Upper lobe of right lung (tissue), 1 donor: ENCODE measurements at regions not wholly inside any gene's neighbourhood (a gene's known extent, or its start where the extent isn't known, plus 50 kb on each side); places are given as distances from the start of the nearest gene placed in this dataset.

Experiments
- ATAC-seq: fragments of 200-7000 bp; cut with Tn5 transposase; one replicate; pipeline ENCODE4 v1.9.1; 2020; ENCODE audit warnings: mild to moderate bottlenecking, moderate library complexity
- DNase-seq: peaks from one replicate; pipeline ENCODE4 v3.0.0-alpha.2; 2020
- H3K27ac ChIP-seq: fragments of 200-600 bp; one replicate; pipeline ENCODE4 v1.8.0; 2022
- H3K27me3 ChIP-seq: fragments of 200-600 bp; one replicate; pipeline ENCODE4 v1.8.0; 2022; ENCODE audit warnings: mild to moderate bottlenecking
- H3K36me3 ChIP-seq: fragments of 200-600 bp; one replicate; pipeline ENCODE4 v1.8.0; 2022
- H3K4me1 ChIP-seq: fragments of 200-600 bp; one replicate; pipeline ENCODE4 v1.8.0; 2022
- H3K4me3 ChIP-seq: fragments of 200-600 bp; one replicate; pipeline ENCODE4 v1.8.0; 2022; ENCODE audit warnings: mild to moderate bottlenecking
- H3K9me3 ChIP-seq: fragments of 200-600 bp; one replicate; pipeline ENCODE4 v1.8.0; 2022
- CTCF ChIP-seq: fragments of 200-600 bp; IDR thresholded peaks from one replicate; pipeline ENCODE4 v1.8.0; 2022; ENCODE audit warnings: antibody characterized with exemption
- intact Hi-C: fragments of 100-400 bp; cut with DNase I; formaldehyde crosslinking; loops from one replicate; pipeline ENCODE4 v1.11.0; 2022
- donor health status: DM: no; HTN: yes; CAD: no; lungs with severe emphysema.

GRCh38 chr13:88628882-88629281, 957.7 kb downstream of the SLITRK5 start:
- no peak for ATAC-seq
- no peak for DNase-seq
- no peak overlapping the region for H3K27ac ChIP-seq
- no peaks in the 10 kb centered on the region for H3K36me3 ChIP-seq
- intact Hi-C loops: no loop called here
- no peak for TF ChIP-seq CTCF
- no peaks in the 10 kb centered on the region for H3K27me3 ChIP-seq
- no peak overlapping the region for H3K4me3 ChIP-seq
- no peaks in the 10 kb centered on the region for H3K4me1 ChIP-seq
- H3K9me3 ChIP-seq: no peaks in the 10 kb centered on the region

- Histone ChIP-seq H3K27ac (no peak overlapping the region), H3K9me3 (no peaks in the 10 kb centered on the region), H3K4me1 (no peaks in the 10 kb centered on the region), H3K36me3 (no peaks in the 10 kb centered on the region), H3K27me3 (no peaks in the 10 kb centered on the region), H3K4me3 (no peak overlapping the region)
- DNase-seq (no peak), ATAC-seq (no peak)
- no peak for TF ChIP-seq CTCF
- intact Hi-C loops: no loop called here
Observed at GRCh38 chr13:88637935-88638334, 966.8 kb downstream of the SLITRK5 start.

- Histone ChIP-seq H3K4me3 (no peak overlapping the region), H3K9me3 (no peaks in the 10 kb centered on the region), H3K27ac (no peak overlapping the region), H3K36me3 (no peaks in the 10 kb centered on the region), H3K27me3 (no peaks in the 10 kb centered on the region), H3K4me1 (no peaks in the 10 kb centered on the region)
- DNase-seq (no peak), ATAC-seq (no peak)
- intact Hi-C loops: no loop called here
- no peak for TF ChIP-seq CTCF
Observed at GRCh38 chr13:88643233-88643632, 972.1 kb downstream of the SLITRK5 start.

GRCh38 chr13:88648598-88649373, 977.6 kb downstream of the SLITRK5 start:
- intact Hi-C loops: no loop called here
- H3K4me3 ChIP-seq: no peak overlapping the region

GRCh38 chr13:88649855-88650254, 978.7 kb downstream of the SLITRK5 start:
- Histone ChIP-seq H3K36me3 (no peaks in the 10 kb centered on the region), H3K27me3 (no peaks in the 10 kb centered on the region), H3K4me1 (no peaks in the 10 kb centered on the region), H3K9me3 (no peaks in the 10 kb centered on the region), H3K27ac (no peak overlapping the region), H3K4me3 (no peak overlapping the region)
- TF ChIP-seq CTCF: no peak
- DNase-seq (no peak), ATAC-seq (no peak)
- intact Hi-C loops: no loop called here

More at GRCh38 chr13:88648598-88649373, 977.6 kb downstream of the SLITRK5 start:
- H3K4me1 ChIP-seq: no peaks in the 10 kb centered on the region
- DNase-seq (no peak), ATAC-seq (no peak)
- no peaks in the 10 kb centered on the region for H3K9me3 ChIP-seq
- H3K27ac ChIP-seq: no peak overlapping the region
- no peak for TF ChIP-seq CTCF
- H3K27me3 ChIP-seq: no peaks in the 10 kb centered on the region
- no peaks in the 10 kb centered on the region for H3K36me3 ChIP-seq
